ENCODE measurements at regions not wholly inside any gene's neighbourhood (a gene's known extent, or its start where the extent isn't known, plus 50 kb on each side); places are given as distances from the start of the nearest gene placed in this dataset.
"Not testable (repeated sequence)": the region's sequence is repeated elsewhere in the genome, so short reads cannot be mapped to it uniquely, and the experiment has no call there.

DNA sequence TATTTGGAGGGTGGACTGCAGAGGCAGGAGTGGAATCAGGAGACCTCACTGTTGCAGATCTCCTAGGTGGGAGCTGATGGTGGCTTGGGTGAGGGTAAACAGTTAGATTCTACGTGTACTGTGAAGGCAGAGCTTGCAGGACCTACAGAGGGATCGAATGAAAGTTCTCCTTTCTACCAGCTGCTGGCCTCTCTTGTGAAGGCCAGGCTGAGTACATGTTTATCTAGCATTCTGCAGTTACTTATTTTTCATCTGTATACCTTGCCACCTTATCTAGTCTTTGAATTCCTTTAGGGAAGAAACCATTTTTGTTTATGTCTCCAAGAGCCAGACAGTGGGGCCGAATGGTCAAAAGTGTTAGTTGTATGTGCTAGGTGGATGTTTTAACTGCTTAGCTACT is 57.6 kb downstream of the PTTG1 start:
- no peak for DNase-seq (ENCODE audit: low read depth, low spot score)

DNA sequence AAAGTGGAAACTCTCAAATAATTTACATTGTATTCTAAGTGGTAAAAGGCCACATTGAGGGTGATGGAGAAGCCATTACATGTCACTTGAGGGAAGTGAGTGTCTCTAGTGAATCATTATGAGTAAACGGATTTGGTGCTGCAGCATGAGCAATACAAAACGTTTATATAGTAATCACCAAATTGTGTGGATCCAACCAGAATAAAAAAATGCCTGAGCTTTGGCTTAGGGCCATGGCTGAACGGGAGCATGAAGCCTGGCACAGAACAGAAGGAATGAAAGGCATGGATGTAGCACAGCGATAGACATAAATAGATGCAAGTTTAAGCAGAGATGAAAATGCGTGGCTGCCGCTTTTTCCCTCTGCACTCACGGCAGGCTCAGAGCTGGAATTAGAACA is 58.3 kb downstream of the PTTG1 start:
- DNase-seq (ENCODE audit: low read depth, low spot score) = peak; percentile 77

DNA sequence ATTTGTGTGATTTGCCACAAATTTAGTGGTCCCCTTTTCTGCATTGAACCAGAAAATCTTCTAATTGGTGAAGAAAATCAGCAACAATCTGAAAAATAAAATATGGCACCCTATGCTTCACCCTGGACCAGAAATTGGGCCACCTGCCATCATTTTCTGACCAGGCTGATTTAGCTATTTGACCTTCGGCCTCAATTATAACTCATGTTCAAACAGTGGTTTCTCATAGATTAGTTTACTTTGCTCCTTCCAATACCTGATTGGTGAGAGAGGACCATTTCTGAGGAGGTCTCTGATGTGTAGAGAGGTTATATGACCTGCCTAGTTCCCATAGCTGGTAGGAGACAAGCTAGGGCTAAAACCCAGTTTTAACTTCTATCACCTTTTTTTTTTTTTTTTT is 59.0 kb downstream of the PTTG1 start:
- DNase-seq (ENCODE audit: low read depth, low spot score) = no peak

DNA sequence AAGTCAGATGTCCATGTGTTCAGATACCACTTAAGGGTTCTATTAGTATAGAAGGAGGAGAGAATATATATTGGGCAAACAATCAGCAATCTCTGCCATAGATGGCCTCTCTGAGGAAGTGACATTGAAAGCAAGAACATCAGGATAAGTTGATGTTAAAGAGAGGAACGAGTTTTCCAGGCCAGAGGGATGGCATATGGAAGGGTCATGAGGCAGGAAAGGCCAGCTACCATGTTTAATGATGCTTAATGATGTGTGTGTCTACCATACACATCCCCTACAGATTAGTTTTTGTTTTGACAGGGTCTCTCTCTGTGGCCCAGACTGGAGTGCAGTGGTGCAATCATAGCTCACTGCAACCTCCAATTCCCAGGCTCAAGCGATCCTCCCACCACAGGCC is 63.0 kb downstream of the PTTG1 start:
- no peak for DNase-seq (ENCODE audit: low read depth, low spot score)

DNA sequence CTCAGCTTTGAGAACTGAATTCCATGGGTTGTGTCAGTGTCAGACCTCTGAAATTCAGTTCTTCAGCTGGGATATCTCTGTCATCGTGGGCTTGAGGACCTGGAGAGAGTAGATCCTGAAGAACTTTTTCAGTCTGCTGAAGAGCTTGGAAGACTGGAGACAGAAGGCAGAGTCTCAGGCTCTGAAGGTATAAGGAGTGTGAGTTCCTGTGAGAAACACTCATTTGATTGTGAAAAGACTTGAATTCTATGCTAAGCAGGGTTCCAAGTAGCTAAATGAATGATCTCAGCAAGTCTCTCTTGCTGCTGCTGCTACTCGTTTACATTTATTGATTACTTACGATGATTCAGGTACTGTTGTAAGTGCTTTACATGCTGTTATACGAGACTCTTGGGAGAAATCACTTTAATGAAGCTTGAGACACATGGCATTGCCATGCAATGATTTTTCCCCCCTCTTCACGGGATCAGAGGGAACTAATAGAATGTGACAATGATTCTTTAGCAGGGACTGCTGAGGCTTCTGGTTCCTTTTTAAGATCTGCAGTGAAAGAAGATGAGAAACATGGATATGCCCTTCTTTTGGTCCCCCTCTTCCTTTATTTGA is 63.8 kb downstream of the PTTG1 start:
- DNase-seq (ENCODE audit: low read depth, low spot score) = no peak

GRCh38 chr5:160486573-160486972 is 64.9 kb downstream of the PTTG1 start:
- DNase-seq (ENCODE audit: low read depth, low spot score) = no peak

- no peak for DNase-seq (ENCODE audit: low read depth, low spot score)
Observed at GRCh38 chr5:160488394-160489325, 67.0 kb downstream of the PTTG1 start.

DNA sequence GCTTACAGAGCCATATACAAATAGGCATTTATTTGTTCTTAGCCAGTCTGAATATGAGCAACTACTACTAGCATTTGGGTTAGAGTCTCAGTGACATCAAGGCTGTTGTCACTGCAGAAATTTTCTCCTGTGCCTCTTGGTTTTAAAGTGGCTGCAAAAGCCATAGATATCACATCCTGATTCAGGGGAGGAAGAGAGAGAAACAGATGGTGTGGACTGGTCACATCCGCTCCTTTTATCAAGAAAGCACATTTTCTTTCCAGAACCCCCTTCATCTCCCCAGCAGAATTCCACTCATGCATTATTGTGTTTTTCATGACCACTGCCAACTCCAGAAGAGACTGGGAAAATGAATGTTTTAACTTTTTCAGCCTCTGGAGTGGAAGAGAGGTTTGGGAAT is 69.8 kb downstream of the PTTG1 start:
- no peak for DNase-seq (ENCODE audit: low read depth, low spot score)

DNA sequence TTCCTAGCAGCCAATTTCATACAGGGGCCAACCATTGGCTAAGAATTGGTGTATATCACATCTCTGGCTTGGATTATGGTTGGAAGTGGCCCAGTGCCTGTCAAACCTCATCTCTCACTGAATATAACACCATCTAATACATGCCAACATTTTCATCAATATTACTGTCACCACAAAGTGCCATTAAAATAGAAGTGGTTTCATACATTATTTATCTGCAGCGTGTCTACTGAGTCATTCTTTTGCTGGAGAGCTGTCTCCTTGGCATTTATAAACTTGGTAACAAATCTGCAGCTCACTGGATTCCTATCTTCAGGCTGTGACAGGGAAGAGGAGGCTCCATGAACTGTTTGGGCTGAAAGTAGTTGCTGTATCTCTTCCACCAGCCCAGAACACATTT is 70.9 kb downstream of the PTTG1 start:
- no peak for DNase-seq (ENCODE audit: low read depth, low spot score)

DNA sequence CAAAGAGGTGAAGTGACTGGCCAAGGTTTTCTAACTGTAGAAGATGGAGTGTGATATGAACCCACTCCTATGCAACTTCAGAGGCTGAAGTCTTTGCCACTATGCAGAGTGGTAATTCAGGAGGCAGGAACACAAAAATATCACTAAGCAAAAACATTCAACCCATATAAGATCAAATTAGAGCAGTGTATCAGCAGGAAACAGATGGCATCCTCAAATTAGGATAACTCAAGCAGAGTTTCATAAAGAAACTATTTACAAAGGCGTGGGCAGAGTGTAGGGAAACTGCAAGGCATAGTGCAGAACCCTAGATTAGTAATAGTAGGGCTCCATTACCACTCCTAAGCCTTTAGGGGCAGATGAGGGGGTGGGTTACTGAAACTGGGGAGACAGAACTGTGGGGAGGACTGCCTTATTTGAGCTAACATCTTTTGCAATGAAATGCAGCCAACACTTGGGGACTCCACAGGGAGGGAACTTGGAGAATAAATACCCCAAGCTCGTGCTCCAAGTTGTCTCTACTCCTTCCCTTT is 72.2 kb downstream of the PTTG1 start:
- DNase-seq (ENCODE audit: low read depth, low spot score) = no peak

DNA sequence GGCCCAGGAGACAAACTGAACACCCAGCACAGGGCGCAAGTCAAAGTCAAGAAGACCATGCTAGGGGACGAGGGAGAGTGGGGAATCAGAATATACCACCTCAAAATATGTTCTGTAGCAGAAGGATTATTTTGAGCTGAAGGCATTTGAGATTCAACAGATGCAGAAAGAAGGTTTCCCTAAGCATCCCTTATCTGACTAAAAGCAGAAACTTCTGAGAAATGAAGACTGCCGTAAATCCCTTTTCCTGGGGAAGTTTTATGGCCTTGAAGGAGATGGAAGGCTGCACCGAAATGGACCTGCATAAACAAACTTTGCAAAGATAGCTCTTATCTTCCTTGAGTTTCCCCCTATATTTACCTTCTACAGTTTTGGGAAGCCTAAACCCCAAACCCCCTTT is 72.8 kb downstream of the PTTG1 start:
- DNase-seq (ENCODE audit: low read depth, low spot score) = no peak

- DNase-seq (ENCODE audit: low read depth, low spot score) = no peak
Observed at GRCh38 chr5:160496334-160496733, 74.7 kb downstream of the PTTG1 start.

DNA sequence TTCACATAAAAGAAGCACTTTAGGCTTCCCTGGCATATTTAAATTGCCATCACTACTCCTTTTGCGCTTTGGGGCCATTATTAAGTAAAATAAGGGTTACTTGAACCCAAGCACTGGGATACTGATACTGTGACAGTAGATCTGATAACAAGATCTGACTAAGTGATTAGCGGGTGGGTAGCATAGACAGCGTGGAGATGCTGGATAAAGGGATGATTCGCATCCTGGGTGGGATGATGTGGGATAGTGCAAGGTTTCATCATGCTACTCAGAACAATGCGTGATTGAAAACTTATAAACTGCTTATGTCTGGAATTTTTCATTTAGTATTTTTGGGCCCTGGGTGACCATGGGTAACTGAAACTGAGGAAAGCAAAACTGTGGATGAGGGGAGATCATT is 75.1 kb downstream of the PTTG1 start:
- no peak for DNase-seq (ENCODE audit: low read depth, low spot score)

GRCh38 chr5:160497878-160498277 is 76.2 kb downstream of the PTTG1 start:
- DNase-seq (ENCODE audit: low read depth, low spot score) = no peak

DNA sequence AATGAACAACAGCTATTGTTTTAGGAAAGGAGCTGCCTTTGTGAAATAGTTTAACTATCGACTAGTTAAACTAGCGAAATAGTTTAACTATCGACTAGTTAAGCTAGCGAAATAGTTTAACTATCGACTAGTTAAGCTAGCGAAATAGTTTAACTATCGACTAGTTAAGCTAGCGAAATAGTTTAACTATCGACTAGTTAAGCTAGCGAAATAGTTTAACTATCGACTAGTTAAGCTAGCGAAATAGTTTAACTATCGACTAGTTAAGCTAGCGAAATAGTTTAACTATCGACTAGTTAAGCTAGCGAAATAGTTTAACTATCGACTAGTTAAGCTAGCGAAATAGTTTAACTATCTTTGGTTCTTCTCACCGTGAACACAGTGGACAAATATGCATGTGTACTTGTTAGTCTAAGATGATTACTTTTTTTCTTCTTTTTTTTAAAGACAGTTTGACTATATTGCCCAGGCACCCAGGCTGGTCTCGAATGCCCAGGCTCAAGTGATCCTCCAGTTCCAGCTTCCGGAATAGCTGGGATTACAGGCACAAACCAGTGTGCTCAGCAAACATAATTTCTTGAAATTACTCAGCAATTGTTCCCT is 76.9 kb downstream of the PTTG1 start:
- not testable (repeated sequence) for DNase-seq (ENCODE audit: low read depth, low spot score)

- no peak for DNase-seq (ENCODE audit: low read depth, low spot score)
Observed at GRCh38 chr5:160500786-160501779, 79.4 kb downstream of the PTTG1 start.

DNA sequence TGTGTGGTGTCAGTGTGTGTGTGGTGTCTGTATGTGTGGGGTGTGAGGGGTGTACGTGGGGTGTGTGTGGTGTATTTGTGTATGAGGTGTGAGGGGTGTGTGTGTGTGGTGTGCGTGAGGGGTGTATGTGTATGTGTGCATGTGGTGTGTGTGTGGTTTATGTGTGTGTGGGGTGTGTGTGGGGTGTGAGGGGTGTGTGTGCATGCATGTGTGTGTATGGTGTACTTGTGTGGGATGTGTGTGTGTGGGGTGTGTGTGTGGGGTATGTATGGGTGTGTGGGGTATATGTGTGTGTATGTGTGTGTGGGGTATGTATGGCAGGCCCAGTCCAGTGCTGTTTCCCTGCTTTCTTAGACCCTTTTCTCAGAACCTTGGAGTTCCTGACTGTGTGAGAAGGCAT is 83.3 kb downstream of the PTTG1 start:
- DNase-seq (ENCODE audit: low read depth, low spot score) = no peak

- DNase-seq (ENCODE audit: low read depth, low spot score) = peak; percentile 67
Observed at GRCh38 chr5:160506006-160507004, 84.7 kb downstream of the PTTG1 start.

DNA sequence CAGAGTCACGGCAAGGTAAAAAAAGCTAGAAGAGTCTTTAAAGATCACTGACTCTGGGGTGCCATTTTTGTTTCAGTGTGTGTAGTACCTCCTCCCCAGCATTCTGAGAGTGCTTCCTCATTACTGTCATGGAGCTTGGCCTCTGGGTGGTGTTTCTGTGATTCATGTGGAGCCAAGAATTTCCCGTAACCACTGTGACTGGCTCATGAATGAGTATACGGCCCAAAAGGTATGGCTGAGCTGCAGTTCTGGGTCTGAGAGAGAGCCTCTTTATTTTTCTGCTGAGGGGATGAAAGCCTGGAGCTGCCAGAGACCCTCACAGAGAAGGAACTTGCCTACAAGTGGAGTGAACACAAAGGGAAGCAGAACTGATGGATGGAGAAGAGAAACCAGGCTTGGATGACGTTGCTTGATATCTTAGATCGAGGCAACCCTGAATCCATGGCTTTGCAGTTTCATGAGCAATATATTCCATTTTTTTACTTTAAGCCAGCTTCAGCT is 85.6 kb downstream of the PTTG1 start:
- peak; percentile 78 for DNase-seq (ENCODE audit: low read depth, low spot score)
